ENCODE measurements at regions not wholly inside any gene's neighbourhood (a gene's known extent, or its start where the extent isn't known, plus 50 kb on each side); places are given as distances from the start of the nearest gene placed in this dataset.

DNA sequence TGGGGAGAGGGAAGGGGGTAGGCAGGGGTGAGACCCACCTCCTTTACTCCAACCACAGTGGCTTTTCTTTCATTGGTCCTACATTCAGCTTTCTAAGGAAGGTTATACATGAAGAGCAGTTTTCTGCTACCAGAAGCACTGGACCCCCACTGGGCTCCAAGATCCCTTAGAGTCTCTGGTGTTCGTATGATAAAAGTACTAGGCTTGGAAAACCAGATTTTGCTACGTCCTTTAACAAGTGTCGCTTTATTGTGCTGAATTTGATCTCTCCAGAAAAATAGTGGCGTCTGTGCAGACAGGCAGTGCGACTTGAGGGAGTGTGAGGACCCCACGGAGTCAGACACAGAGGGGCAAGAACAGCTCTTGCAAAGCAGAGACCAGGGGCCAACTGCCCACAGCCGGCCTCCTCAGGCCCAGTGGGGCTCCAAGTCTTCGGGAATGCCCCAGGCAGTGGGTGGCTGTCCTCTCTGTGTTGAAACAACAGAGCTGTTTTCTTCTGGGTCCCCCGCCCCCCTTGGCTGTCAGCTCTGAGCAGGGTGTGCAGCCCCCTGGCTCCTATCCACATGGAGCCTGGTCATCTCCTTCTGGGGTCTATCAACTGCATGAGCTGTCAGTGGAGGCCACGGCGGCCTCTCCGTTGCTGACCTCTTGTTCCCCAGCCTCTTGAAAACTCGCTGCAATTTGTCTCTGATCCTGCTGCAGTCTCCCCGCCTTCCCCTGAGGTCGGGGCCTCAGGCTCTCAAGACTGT, 333.2 kb downstream of the RPS24 start:
- Histone ChIP-seq H3K27ac (ENCODE audit: low read depth, low read length, poor library complexity, severe bottlenecking) (no peak overlapping the region), H4K20me1 (ENCODE audit: insufficient read depth, low read length) (no peaks in the 10 kb centered on the region), H3K4me3 (ENCODE audit: low read depth, low read length, poor library complexity, severe bottlenecking) (no peak overlapping the region), H3K9me2 (ENCODE audit: insufficient read depth, low read length) (no peaks in the 10 kb centered on the region), H3K4me1 (ENCODE audit: insufficient read depth, low read length, poor library complexity, severe bottlenecking) (no peaks in the 10 kb centered on the region), H2AFZ (ENCODE audit: low read length) (no peak overlapping the region), H3K36me3 (ENCODE audit: insufficient read depth, low read length) (no peaks in the 10 kb centered on the region), H3K4me2 (ENCODE audit: low read length) (no peak overlapping the region), H3K79me2 (ENCODE audit: insufficient read depth, low read depth, low read length) (no peaks in the 10 kb centered on the region), H3K9me3 (ENCODE audit: low read length) (no peaks in the 10 kb centered on the region)
- DNase-seq (ENCODE audit: low spot score): no peak
- no TSS peak for BruUV-seq (replicated peaks)
- POLR2A ChIA-PET: interaction anchor here (0.6 kb wide), 1 partner anchor 13 kb away, joined by 3 read pairs; no protein-coding TSS in a partner anchor
- CTCF ChIA-PET (ENCODE audit: unreplicated experiment): no interaction called here
- intact Hi-C loops (cut with micrococcal nuclease; ENCODE audit: unreplicated experiment): no loop called here
- TF ChIP-seq EZH2phosphoT487 (IDR thresholded peaks at IDR 0.05; ENCODE audit: borderline replicate concordance, low read depth, low read length) (no peak), CTCF (conservative IDR thresholded peaks at IDR 0.05; ENCODE audit: low read length) (no peak)

DNA sequence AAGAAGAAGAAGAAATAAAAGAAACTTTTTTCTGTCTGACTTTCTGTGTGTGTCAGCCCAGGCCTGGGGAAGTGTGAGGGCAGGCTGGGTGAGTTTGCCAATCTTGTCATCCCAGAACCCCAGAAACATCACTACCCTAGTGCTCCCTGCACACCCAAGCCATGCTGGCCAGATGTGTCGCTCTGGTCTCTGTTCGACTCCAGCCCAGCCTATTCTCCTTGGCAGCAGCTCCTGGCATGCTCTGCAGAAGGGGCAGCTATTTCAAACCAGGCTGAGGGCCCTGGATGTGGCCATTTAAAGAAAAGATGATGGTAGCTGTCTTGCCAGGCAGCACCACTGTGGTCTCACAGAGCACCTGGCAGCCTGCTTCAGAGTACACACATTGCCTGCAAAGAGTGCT, 334.1 kb downstream of the RPS24 start:
- H4K20me1 ChIP-seq (ENCODE audit: insufficient read depth, low read length): no peaks in the 10 kb centered on the region
- no peaks in the 10 kb centered on the region for H3K4me1 ChIP-seq (ENCODE audit: insufficient read depth, low read length, poor library complexity, severe bottlenecking)
- H3K27ac ChIP-seq (ENCODE audit: low read depth, low read length, poor library complexity, severe bottlenecking): no peak overlapping the region
- intact Hi-C loops (cut with micrococcal nuclease; ENCODE audit: unreplicated experiment): no loop called here
- ChIA-PET CTCF (ENCODE audit: unreplicated experiment) (no interaction called here), POLR2A (no interaction called here)
- no TSS peak for BruUV-seq (replicated peaks)
- H3K79me2 ChIP-seq (ENCODE audit: insufficient read depth, low read depth, low read length): no peaks in the 10 kb centered on the region
- H3K36me3 ChIP-seq (ENCODE audit: insufficient read depth, low read length): no peaks in the 10 kb centered on the region
- no peaks in the 10 kb centered on the region for H3K9me2 ChIP-seq (ENCODE audit: insufficient read depth, low read length)
- no peak overlapping the region for H2AFZ ChIP-seq (ENCODE audit: low read length)
- DNase-seq (ENCODE audit: low spot score): no peak
- H3K4me3 ChIP-seq (ENCODE audit: low read depth, low read length, poor library complexity, severe bottlenecking): no peak overlapping the region
- H3K4me2 ChIP-seq (ENCODE audit: low read length): no peak overlapping the region
- H3K9me3 ChIP-seq (ENCODE audit: low read length): no peaks in the 10 kb centered on the region
- TF ChIP-seq CTCF (conservative IDR thresholded peaks at IDR 0.05; ENCODE audit: low read length) (no peak), EZH2phosphoT487 (IDR thresholded peaks at IDR 0.05; ENCODE audit: borderline replicate concordance, low read depth, low read length) (no peak)

DNA sequence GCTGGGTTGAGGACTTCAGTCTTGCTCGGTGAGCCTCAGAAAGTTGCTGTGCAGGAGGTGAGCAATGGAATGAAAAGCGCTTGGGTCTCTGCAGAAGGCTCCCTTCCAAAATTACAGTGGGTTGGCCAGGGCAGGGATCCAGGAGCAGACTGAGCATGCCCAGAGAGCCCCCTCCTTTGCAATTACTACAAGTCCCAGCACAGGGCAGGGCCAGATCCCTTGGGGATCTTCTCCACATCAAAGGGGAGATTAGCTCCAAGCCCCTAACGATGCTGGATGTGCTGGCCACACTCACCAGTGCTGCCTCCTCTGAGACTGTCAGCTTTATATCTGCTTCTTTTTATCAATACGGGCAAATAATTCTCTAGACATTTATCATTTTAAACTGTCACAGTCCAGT, 337.5 kb downstream of the RPS24 start:
- DNase-seq (ENCODE audit: low spot score): no peak
- H2AFZ ChIP-seq (ENCODE audit: low read length): no peak overlapping the region
- no peaks in the 10 kb centered on the region for H4K20me1 ChIP-seq (ENCODE audit: insufficient read depth, low read length)
- TF ChIP-seq EZH2phosphoT487 (IDR thresholded peaks at IDR 0.05; ENCODE audit: borderline replicate concordance, low read depth, low read length) (no peak), CTCF (conservative IDR thresholded peaks at IDR 0.05; ENCODE audit: low read length) (no peak)
- no peaks in the 10 kb centered on the region for H3K9me2 ChIP-seq (ENCODE audit: insufficient read depth, low read length)
- no peaks in the 10 kb centered on the region for H3K79me2 ChIP-seq (ENCODE audit: insufficient read depth, low read depth, low read length)
- H3K4me3 ChIP-seq (ENCODE audit: low read depth, low read length, poor library complexity, severe bottlenecking): no peak overlapping the region
- H3K9me3 ChIP-seq (ENCODE audit: low read length): no peaks in the 10 kb centered on the region
- no peak overlapping the region for H3K27ac ChIP-seq (ENCODE audit: low read depth, low read length, poor library complexity, severe bottlenecking)
- CTCF ChIA-PET (ENCODE audit: unreplicated experiment): no interaction called here
- H3K4me1 ChIP-seq (ENCODE audit: insufficient read depth, low read length, poor library complexity, severe bottlenecking): no peaks in the 10 kb centered on the region
- POLR2A ChIA-PET: interaction anchor here (1.0 kb wide), 1 partner anchor 13 kb away, joined by 3 read pairs; no protein-coding TSS in a partner anchor
- H3K4me2 ChIP-seq (ENCODE audit: low read length): no peak overlapping the region
- no TSS peak for BruUV-seq (replicated peaks)
- no peaks in the 10 kb centered on the region for H3K36me3 ChIP-seq (ENCODE audit: insufficient read depth, low read length)
- intact Hi-C loops (cut with micrococcal nuclease; ENCODE audit: unreplicated experiment): no loop called here

Measured in OCI-LY7 (cell line).